ENCODE measurements at regions not wholly inside any gene's neighbourhood (a gene's known extent, or its start where the extent isn't known, plus 50 kb on each side); places are given as distances from the start of the nearest gene placed in this dataset.

DNA sequence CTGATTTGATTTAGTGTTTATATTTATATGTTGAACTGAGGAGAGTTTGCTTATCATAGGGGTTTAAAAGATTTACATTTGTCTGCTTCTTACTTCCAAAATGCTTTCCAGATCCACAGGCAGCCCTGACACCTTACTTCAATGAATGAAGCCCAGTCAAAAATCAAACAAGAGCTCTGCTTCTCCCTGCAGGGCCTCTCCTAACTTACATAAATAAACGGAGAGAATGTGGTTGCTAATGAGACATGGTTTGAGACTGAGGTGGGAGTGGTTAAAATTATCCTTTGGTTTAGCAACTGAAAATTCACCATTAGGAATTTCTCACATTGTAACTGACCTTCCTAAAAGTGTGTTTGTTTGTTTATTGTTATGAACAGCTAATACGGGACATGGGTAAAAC is 612.3 kb upstream of the FANCL start:
- H4K20me1 ChIP-seq, result no peaks in the 10 kb centered on the region
- no peak overlapping the region for H3K4me3 ChIP-seq
- H3K27ac ChIP-seq, result no peak overlapping the region
- no peaks in the 10 kb centered on the region for H3K27me3 ChIP-seq
- no peak overlapping the region for H3K4me2 ChIP-seq
- H3K36me3 ChIP-seq, result no peaks in the 10 kb centered on the region
- no peaks in the 10 kb centered on the region for H3K9me3 ChIP-seq
- no peak for TF ChIP-seq Cebpa-rat (IDR thresholded peaks at IDR 0.05)
- no peak overlapping the region for H3K9ac ChIP-seq
- no peaks in the 10 kb centered on the region for H3K4me1 ChIP-seq

DNA sequence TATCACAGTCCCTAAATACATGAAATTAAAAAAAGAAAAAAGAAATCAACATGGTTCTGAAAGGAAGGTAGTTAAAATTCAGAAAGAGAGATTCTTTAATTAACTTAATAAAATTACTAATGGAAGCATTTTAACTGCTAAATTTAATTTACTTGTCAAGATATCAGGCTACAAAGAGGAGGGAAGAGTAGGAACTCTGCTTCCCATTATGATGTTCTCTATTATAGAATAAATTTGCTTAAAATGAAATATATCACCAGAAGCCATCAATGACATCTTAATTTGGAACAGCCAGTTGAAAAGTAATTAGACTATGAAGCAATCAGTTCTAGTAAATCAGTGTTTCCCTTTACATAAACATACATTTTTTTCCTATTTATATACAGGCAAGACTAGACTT is 611.8 kb upstream of the FANCL start:
- no peaks in the 10 kb centered on the region for H3K27me3 ChIP-seq
- TF ChIP-seq Cebpa-rat (IDR thresholded peaks at IDR 0.05), result no peak
- H4K20me1 ChIP-seq, result no peaks in the 10 kb centered on the region

DNA sequence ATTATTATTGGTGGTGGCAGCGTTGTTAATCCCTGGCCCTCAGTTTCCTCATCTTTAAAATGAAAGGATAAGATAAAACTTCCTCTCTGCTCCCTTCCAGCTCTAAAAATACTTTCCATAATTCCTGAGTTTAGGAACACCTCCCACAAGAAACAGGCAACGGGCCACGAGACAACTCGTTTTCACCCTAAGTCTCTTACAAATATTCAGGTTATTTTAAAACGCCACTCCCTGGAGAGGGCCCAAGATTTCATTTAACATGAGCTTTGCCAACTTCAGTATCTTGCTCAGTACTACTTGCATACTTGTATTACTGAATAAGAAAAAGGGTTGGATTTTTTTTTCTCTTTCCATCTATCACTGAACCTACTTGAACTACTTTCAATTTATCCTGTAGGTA is 611.1 kb upstream of the FANCL start:
- no peak for TF ChIP-seq Cebpa-rat (IDR thresholded peaks at IDR 0.05)
- Histone ChIP-seq H3K27ac (no peak overlapping the region), H3K27me3 (no peaks in the 10 kb centered on the region), H3K36me3 (no peaks in the 10 kb centered on the region), H3K9me3 (no peaks in the 10 kb centered on the region), H3K9ac (no peak overlapping the region), H3K4me1 (no peaks in the 10 kb centered on the region), H4K20me1 (no peaks in the 10 kb centered on the region), H3K4me2 (no peak overlapping the region), H3K4me3 (no peak overlapping the region)

More for the DNA sequence above, 611.8 kb upstream of the FANCL start:
- H3K4me3 ChIP-seq, result no peak overlapping the region
- H3K27ac ChIP-seq, result no peak overlapping the region
- no peaks in the 10 kb centered on the region for H3K9me3 ChIP-seq
- H3K9ac ChIP-seq, result no peak overlapping the region
- no peak overlapping the region for H3K4me2 ChIP-seq
- H3K36me3 ChIP-seq, result no peaks in the 10 kb centered on the region
- H3K4me1 ChIP-seq, result no peaks in the 10 kb centered on the region

DNA sequence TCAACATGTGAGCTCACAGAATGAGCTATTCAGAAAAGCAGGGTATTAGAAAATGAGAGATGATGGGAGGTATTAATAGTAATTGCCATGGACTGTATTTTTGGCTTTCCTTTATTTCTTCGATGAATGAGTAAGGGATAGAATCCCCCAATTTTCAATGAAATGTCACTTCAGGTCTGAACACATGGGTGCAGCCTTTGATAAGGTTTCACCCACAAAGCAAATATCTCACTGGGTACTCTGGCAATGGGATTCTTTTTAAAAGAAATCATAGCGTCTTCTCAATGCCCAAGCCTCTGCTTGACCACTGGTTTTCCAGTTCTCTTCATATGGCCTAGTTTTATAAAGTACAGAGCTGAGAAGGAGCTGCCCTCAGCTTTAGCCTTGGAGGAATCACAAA is 610.5 kb upstream of the FANCL start:
- H3K9ac ChIP-seq, result no peak overlapping the region
- H3K4me2 ChIP-seq, result no peak overlapping the region
- no peak overlapping the region for H3K27ac ChIP-seq
- H3K4me3 ChIP-seq, result no peak overlapping the region
- H3K36me3 ChIP-seq, result no peaks in the 10 kb centered on the region
- H4K20me1 ChIP-seq, result no peaks in the 10 kb centered on the region
- no peaks in the 10 kb centered on the region for H3K27me3 ChIP-seq
- no peaks in the 10 kb centered on the region for H3K4me1 ChIP-seq
- no peak for TF ChIP-seq Cebpa-rat (IDR thresholded peaks at IDR 0.05)
- no peaks in the 10 kb centered on the region for H3K9me3 ChIP-seq

DNA sequence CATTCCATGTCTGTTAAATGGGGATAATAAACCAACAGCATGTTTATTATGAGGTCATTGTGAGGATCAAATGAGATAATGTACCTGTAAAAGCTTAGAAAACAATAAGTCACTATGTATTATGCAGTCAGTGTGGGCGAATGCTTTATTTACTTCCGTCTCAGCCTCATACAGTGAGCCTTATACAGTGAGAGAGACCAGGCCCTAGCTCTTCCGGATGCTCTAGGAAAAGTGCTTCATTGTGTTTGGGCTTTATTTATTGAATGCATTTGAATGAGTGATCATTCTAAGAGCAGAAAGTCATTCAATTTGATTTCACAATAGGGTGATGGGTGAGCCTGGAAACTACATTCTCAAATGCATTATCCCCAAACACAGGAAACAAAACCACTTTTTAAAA is 603.9 kb upstream of the FANCL start:
- H3K27me3 ChIP-seq, result no peaks in the 10 kb centered on the region
- H3K9ac ChIP-seq, result no peak overlapping the region
- no peaks in the 10 kb centered on the region for H3K4me1 ChIP-seq
- H4K20me1 ChIP-seq, result no peaks in the 10 kb centered on the region
- no peaks in the 10 kb centered on the region for H3K9me3 ChIP-seq
- H3K27ac ChIP-seq, result no peak overlapping the region
- H3K4me3 ChIP-seq, result no peak overlapping the region
- no peak for TF ChIP-seq Cebpa-rat (IDR thresholded peaks at IDR 0.05)
- H3K36me3 ChIP-seq, result no peaks in the 10 kb centered on the region
- no peak overlapping the region for H3K4me2 ChIP-seq

DNA sequence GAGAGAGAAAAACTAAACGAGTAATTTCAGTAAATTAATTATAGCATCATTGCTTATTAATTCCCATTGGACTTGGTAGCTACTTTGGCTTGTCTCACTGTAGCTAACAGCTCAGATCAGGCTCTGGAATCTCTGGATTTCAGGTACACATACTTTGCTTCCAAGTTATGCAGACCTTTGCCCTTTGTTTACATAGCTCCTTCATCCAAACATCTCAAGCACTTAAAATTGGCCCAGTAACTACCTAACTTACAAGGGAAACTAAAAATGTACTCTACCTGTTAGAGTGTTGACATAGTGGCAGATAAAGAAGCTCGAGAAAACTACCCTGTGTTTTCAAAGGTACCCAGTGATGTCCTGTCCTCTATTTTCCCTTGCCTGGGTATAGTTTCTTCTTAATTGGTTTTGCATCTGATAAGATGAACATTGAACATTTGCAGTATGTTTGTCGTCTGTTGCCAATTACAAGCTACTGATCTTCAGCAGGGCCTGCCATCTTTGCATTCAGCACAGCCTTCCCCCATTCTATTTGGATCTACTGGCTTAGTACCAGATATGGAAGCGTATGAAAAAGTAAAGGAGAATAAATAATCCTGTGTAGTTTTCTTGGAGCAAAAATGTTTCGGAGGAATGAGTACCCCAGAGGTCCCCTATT is 601.5 kb upstream of the FANCL start:
- H3K9me3 ChIP-seq, result no peaks in the 10 kb centered on the region
- no peaks in the 10 kb centered on the region for H4K20me1 ChIP-seq
- H3K9ac ChIP-seq, result no peak overlapping the region
- H3K4me2 ChIP-seq, result no peak overlapping the region
- H3K4me1 ChIP-seq, result no peaks in the 10 kb centered on the region
- H3K4me3 ChIP-seq, result no peak overlapping the region
- no peaks in the 10 kb centered on the region for H3K27me3 ChIP-seq
- no peak for TF ChIP-seq Cebpa-rat (IDR thresholded peaks at IDR 0.05)
- H3K27ac ChIP-seq, result no peak overlapping the region
- no peaks in the 10 kb centered on the region for H3K36me3 ChIP-seq

DNA sequence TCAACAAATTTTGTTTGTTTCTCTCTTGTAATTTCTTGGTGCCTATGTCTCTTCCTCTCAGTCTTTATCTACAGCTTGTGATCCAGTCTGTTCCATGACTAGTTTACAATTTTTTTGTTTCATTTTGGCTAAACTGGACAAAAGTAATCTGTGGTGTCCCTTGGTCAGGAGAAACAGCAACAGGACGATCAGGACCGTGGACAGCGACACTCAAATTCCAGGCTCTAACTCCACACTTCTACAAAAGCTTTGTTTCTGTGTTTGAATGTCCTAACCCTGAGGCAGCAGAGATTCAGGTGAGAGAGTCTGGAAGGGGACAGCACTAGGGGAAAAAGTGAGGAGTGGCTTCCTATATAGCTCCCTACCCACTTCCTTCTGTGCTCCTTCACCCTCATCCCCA is 593.3 kb upstream of the FANCL start:
- Histone ChIP-seq H3K9me3 (no peaks in the 10 kb centered on the region), H3K9ac (no peak overlapping the region), H3K36me3 (no peaks in the 10 kb centered on the region), H3K4me3 (no peak overlapping the region), H3K27ac (no peak overlapping the region), H4K20me1 (no peaks in the 10 kb centered on the region), H3K27me3 (no peaks in the 10 kb centered on the region), H3K4me2 (no peak overlapping the region), H3K4me1 (no peaks in the 10 kb centered on the region)
- no peak for TF ChIP-seq Cebpa-rat (IDR thresholded peaks at IDR 0.05)

DNA sequence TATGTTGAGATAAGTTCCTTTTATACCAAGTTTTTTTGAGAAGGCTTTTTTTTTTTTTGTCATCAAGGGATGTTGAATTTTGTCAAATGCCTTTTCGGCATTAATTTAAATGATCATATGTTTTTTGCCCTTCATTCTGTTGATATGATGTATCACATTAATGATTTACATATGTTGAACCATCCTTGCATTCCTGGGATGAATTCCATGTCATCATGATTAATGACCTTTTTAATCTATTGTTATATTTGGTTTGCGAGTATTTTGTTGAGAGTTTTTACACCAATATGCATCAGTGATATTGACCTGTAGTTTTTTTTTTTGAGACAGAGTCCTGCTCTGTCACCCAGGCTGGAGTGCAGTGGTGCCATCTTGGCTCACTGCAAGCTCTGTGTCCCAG is 585.7 kb upstream of the FANCL start:
- Histone ChIP-seq H3K36me3 (no peaks in the 10 kb centered on the region), H3K27ac (no peak overlapping the region), H3K9me3 (peaks cover 18% of the 10 kb centered on the region), H3K27me3 (no peaks in the 10 kb centered on the region), H3K4me1 (no peaks in the 10 kb centered on the region), H3K9ac (no peak overlapping the region), H3K4me3 (no peak overlapping the region), H4K20me1 (no peaks in the 10 kb centered on the region), H3K4me2 (no peak overlapping the region)
- TF ChIP-seq Cebpa-rat (IDR thresholded peaks at IDR 0.05), result no peak

DNA sequence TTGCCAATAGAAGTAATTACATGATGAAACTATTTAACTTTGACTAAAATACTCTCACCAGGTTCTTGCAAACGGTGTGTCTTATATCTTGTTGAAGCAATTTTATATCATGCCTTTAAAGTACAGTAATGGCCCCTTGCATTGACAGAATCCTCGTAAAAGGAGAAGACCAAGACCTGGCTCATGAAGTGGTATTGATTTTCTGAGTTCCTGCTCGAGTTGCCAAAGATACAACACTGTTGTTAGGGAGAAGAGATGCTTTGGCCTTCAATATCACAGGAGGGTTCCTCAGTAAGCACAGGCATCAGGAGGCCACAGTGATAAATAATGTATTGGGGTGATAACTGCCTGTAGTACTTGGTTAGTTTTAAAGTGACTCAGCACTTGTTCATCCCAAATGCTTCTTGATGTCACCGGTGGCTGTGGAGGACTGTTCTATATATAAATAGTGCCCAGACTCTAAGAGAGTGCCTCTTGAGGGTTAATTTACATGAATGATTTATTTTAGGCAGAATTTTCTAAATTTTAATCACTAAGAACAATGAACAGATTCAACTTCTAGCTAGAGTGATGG is 571.7 kb upstream of the FANCL start:
- Histone ChIP-seq H3K4me3 (no peak overlapping the region), H3K36me3 (no peaks in the 10 kb centered on the region), H3K4me1 (no peaks in the 10 kb centered on the region), H3K27me3 (no peaks in the 10 kb centered on the region), H3K9ac (no peak overlapping the region), H3K27ac (no peak overlapping the region), H3K9me3 (no peaks in the 10 kb centered on the region), H3K4me2 (no peak overlapping the region), H4K20me1 (no peaks in the 10 kb centered on the region)
- TF ChIP-seq Cebpa-rat (IDR thresholded peaks at IDR 0.05), result no peak

DNA sequence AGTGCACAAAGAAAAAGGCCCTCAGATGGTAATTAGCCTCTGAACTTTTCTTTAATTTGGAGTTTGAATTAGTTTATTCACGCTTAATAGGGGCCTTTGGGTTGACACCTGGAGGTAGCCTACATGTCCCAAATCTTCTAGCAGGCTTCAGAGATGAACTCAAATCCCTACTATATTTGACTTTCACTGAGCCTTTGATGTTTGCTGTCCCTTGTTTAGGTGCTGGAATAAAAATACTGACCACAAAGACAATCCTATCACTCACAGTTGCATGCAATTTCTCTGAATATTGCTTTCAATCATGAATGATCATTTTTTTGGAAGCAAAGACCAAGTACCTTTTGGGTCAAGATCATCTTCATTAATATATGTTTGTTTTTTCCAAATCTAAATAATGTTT is 564.0 kb upstream of the FANCL start:
- Histone ChIP-seq H3K27me3 (no peaks in the 10 kb centered on the region), H3K4me2 (no peak overlapping the region), H3K4me3 (no peak overlapping the region), H3K9ac (no peak overlapping the region), H3K36me3 (no peaks in the 10 kb centered on the region), H3K9me3 (no peaks in the 10 kb centered on the region), H3K4me1 (no peaks in the 10 kb centered on the region), H4K20me1 (no peaks in the 10 kb centered on the region), H3K27ac (no peak overlapping the region)
- TF ChIP-seq Cebpa-rat (IDR thresholded peaks at IDR 0.05), result no peak

DNA sequence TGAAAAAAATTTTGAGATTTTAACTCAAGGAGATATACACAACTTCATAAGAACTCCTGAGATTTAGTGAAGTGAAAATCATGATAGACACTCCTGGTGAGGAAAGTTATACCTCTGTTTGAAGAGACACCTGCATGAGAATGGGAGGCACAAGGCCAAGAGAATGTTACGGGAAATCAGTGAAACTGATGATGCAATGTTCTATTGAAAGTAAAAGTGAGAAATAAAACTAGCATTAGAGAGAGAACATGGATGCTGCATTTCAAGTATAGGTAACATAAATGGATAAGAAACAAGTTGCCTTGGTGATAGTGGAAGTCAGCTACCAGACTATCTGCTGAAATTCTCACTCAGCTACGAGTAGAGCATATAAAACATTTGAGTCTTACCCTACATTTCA is 562.1 kb upstream of the FANCL start:
- H3K4me3 ChIP-seq, result no peak overlapping the region
- H3K4me2 ChIP-seq, result no peak overlapping the region
- no peak overlapping the region for H3K27ac ChIP-seq
- H3K27me3 ChIP-seq, result no peaks in the 10 kb centered on the region
- no peaks in the 10 kb centered on the region for H3K36me3 ChIP-seq
- no peak overlapping the region for H3K9ac ChIP-seq
- no peaks in the 10 kb centered on the region for H3K4me1 ChIP-seq
- TF ChIP-seq Cebpa-rat (IDR thresholded peaks at IDR 0.05), result no peak
- H4K20me1 ChIP-seq, result no peaks in the 10 kb centered on the region
- no peaks in the 10 kb centered on the region for H3K9me3 ChIP-seq
